DOHH2 (cell line): ENCODE measurements at regions not wholly inside any gene's neighbourhood (a gene's known extent, or its start where the extent isn't known, plus 50 kb on each side); places are given as distances from the start of the nearest gene placed in this dataset.
"Not testable (repeated sequence)": the region's sequence is repeated elsewhere in the genome, so short reads cannot be mapped to it uniquely, and the experiment has no call there.

ENCODE experiments used
- H3F3A ChIP-seq: fragments of 200-600 bp; sonication (generic), shearing (Covaris generic); 2 replicates; pipeline ENCODE4 v1.6.0; 2016; ENCODE audit warnings: antibody characterized with exemption, mild to moderate bottlenecking; ENCODE audit not compliant: control insufficient read depth, insufficient read depth
- H3K27ac ChIP-seq: fragments of 200-600 bp; sonication (generic); 2 replicates; pipeline ENCODE4 v1.5.1; 2014; ENCODE audit warnings: low read depth, mild to moderate bottlenecking, low read length, moderate library complexity
- H3K27me3 ChIP-seq: fragments of 200-600 bp; sonication (generic); 2 replicates; pipeline ENCODE4 v1.6.1; 2014; ENCODE audit warnings: mild to moderate bottlenecking, low read length, mixed read lengths; ENCODE audit not compliant: control insufficient read depth
- H3K36me3 ChIP-seq: fragments of 200-600 bp; sonication (generic); 2 replicates; pipeline ENCODE4 v1.6.1; 2014; ENCODE audit warnings: mild to moderate bottlenecking, low read length, moderate library complexity, mixed read lengths; ENCODE audit not compliant: control insufficient read depth
- H3K4me1 ChIP-seq: fragments of 200-600 bp; sonication (generic); 2 replicates; pipeline ENCODE4 v1.6.1; 2014; ENCODE audit warnings: mild to moderate bottlenecking, low read length, mixed read lengths; ENCODE audit not compliant: control insufficient read depth
- H3K4me2 ChIP-seq: fragments of 200-600 bp; sonication (generic); 2 replicates; pipeline ENCODE4 v1.6.0; 2014; ENCODE audit warnings: mild to moderate bottlenecking, low read length, moderate library complexity
- H3K4me3 ChIP-seq: fragments of 200-600 bp; sonication (generic); 2 replicates; pipeline ENCODE4 v1.5.1; 2014; ENCODE audit warnings: mild to moderate bottlenecking, low read length, mixed read lengths
- H3K79me2 ChIP-seq: fragments of 200-600 bp; sonication (generic); 2 replicates; pipeline ENCODE4 v1.6.1; 2014; ENCODE audit warnings: mild to moderate bottlenecking, low read length, mixed read lengths; ENCODE audit not compliant: control insufficient read depth
- H3K9me2 ChIP-seq: fragments of 200-600 bp; sonication (generic); replicated peaks from 2 replicates; pipeline ENCODE4 v1.6.1; 2014; ENCODE audit warnings: mild to moderate bottlenecking, low read length, mixed read lengths; ENCODE audit not compliant: control insufficient read depth
- H3K9me3 ChIP-seq: fragments of 200-600 bp; sonication (generic); 2 replicates; pipeline ENCODE4 v1.6.1; 2014; ENCODE audit warnings: antibody characterized with exemption, low read length, mixed read lengths; ENCODE audit not compliant: control insufficient read depth, insufficient read depth
- H4K20me1 ChIP-seq: fragments of 200-600 bp; sonication (generic); 2 replicates; pipeline ENCODE4 v1.6.0; 2014; ENCODE audit warnings: low read depth, mild to moderate bottlenecking, antibody characterized with exemption, low read length, moderate library complexity; ENCODE audit not compliant: control insufficient read depth, insufficient read depth
- EZH2phosphoT487 ChIP-seq: fragments of 200-600 bp; sonication (generic); IDR thresholded peaks from 2 replicates; pipeline ENCODE4 v1.6.1; 2017; ENCODE audit warnings: borderline replicate concordance, mild to moderate bottlenecking, antibody characterized with exemption, low read length, moderate library complexity, mixed read lengths
- TF ChIP-seq, protein P1 (sequence below): fragments of 200-600 bp; sonication (generic); IDR thresholded peaks from one replicate; pipeline ENCODE4 v1.5.1; 2014; ENCODE audit warnings: antibody characterized with exemption, mild to moderate bottlenecking, low read depth, low read length; ENCODE audit not compliant: poor library complexity, severe bottlenecking

DNA sequence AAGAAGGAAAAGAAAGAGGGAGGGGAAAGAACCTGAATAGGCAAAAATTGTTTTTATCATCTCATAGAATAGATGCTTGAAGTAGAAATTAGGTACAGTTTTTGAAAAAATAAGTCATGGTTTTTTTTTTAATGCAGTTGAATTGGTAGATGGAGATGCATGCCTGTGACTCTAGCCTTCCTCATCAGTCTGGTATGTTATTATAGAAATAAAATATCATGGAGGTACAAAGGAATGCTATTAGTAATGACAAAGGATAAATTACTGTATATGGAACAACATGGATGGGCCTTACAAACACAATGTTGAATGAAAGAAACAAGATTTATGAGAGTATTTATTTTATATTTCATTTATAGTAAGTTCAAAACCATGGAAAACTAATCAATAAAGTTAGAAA, 162.4 kb upstream of the GALNT15 start:
- H3K4me2 ChIP-seq, result no peak overlapping the region
- no peaks in the 10 kb centered on the region for H4K20me1 ChIP-seq
- no peaks in the 10 kb centered on the region for H3K4me1 ChIP-seq

DNA sequence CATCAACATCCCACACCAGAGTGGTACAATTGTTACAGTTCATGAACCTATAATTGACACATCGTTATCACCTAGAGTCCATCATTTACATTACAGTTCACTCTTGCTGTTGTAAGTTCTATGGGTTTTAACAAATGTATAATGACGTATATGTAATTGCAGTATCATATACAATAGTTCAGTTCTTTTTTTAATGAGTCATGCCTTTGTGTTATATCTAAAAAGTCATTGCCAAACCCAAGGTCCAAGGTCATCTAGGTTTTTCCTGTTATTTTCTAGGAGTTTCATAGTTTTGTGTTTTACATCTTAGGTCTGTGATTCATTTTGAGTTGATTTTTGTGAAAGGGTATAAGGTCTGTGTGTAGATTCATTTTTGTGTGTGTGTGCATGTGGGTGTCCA, 160.9 kb upstream of the GALNT15 start:
- Histone ChIP-seq H3F3A (no peaks in the 10 kb centered on the region), H3K79me2 (no peaks in the 10 kb centered on the region), H3K27ac (no peak overlapping the region), H3K36me3 (no peaks in the 10 kb centered on the region), H3K4me2 (no peak overlapping the region), H3K9me3 (no peaks in the 10 kb centered on the region), H3K4me3 (no peak overlapping the region), H4K20me1 (no peaks in the 10 kb centered on the region), H3K27me3 (no peaks in the 10 kb centered on the region; the same call in 1 of the 2 replicates), H3K9me2 (no peaks in the 10 kb centered on the region), H3K4me1 (no peaks in the 10 kb centered on the region)
- TF ChIP-seq, protein P1, sequence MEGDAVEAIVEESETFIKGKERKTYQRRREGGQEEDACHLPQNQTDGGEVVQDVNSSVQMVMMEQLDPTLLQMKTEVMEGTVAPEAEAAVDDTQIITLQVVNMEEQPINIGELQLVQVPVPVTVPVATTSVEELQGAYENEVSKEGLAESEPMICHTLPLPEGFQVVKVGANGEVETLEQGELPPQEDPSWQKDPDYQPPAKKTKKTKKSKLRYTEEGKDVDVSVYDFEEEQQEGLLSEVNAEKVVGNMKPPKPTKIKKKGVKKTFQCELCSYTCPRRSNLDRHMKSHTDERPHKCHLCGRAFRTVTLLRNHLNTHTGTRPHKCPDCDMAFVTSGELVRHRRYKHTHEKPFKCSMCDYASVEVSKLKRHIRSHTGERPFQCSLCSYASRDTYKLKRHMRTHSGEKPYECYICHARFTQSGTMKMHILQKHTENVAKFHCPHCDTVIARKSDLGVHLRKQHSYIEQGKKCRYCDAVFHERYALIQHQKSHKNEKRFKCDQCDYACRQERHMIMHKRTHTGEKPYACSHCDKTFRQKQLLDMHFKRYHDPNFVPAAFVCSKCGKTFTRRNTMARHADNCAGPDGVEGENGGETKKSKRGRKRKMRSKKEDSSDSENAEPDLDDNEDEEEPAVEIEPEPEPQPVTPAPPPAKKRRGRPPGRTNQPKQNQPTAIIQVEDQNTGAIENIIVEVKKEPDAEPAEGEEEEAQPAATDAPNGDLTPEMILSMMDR, result no peak
- TF ChIP-seq EZH2phosphoT487, result no peak

More for the DNA sequence above, 162.4 kb upstream of the GALNT15 start:
- H3F3A ChIP-seq, result no peaks in the 10 kb centered on the region
- no peaks in the 10 kb centered on the region; the same call in 1 of the 2 replicates for H3K27me3 ChIP-seq
- H3K9me2 ChIP-seq, result no peaks in the 10 kb centered on the region
- no peak for TF ChIP-seq EZH2phosphoT487
- TF ChIP-seq, protein P1, result no peak
- no peaks in the 10 kb centered on the region for H3K79me2 ChIP-seq
- H3K9me3 ChIP-seq, result 0 out of 2 replicates have a peak, but pooled peaks cover 2% of the 10 kb centered on the region
- no peak overlapping the region for H3K27ac ChIP-seq
- H3K4me3 ChIP-seq, result no peak overlapping the region
- H3K36me3 ChIP-seq, result no peaks in the 10 kb centered on the region

DNA sequence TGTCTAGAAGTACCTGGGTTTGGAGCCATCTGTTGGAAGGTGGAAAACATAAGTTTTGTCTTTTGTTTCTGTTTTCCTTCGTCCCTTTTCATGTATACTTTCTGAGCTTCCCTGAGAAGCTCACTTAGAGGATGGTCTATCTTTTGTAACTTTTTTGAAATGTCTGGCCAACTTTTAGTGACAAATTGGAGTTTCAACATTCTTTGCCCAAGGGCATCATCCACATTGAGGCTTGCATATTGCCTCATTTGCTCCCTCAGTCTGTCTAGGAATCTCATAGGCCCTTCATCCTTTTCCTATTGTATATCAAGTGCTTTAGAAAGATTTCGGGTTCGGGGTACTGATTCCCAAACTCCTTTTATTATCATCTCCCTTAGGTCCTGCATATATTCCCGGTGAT, 152.7 kb upstream of the GALNT15 start:
- not testable (repeated sequence) for H3F3A ChIP-seq, H3K27me3 ChIP-seq, H3K4me2 ChIP-seq, H3K27ac ChIP-seq, H4K20me1 ChIP-seq, H3K9me3 ChIP-seq, H3K4me1 ChIP-seq, H3K9me2 ChIP-seq, H3K79me2 ChIP-seq, H3K4me3 ChIP-seq, H3K36me3 ChIP-seq

DNA sequence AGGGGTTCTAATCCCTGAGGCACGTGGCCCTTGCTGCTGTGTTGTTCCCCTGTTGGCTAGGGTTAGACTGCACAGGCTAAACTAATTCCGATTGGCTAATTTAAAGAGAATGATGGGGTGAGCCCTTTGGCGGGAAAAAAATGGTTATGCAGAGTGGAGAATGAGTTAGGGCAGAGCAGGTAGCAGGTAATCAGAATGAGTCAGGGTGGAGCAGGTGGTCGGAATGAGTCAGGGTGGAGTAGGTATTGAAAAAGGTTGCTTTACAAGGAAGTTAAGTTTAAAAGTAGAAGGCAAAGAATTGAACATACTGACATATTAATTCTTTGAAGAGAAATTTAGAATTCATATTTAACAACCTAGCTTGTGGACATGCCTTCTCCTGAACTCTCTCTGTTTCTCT, 150.6 kb upstream of the GALNT15 start:
- not testable (repeated sequence) for H3K4me2 ChIP-seq, H3K9me2 ChIP-seq, H3K27me3 ChIP-seq, H3K4me3 ChIP-seq, H4K20me1 ChIP-seq, H3F3A ChIP-seq, H3K36me3 ChIP-seq, H3K27ac ChIP-seq, H3K9me3 ChIP-seq, H3K4me1 ChIP-seq, H3K79me2 ChIP-seq
